AG09309 (cell line): ENCODE measurements at regions not wholly inside any gene's neighbourhood (a gene's known extent, or its start where the extent isn't known, plus 50 kb on each side); places are given as distances from the start of the nearest gene placed in this dataset.
A peak's percentile ranks its signal among the peaks of the same experiment; 100 is the strongest.

Source experiments
- DNase-seq: peaks from one replicate; pipeline ENCODE4 v3.0.0-alpha.2; 2010; ENCODE audit warnings: low read depth
- H3K4me3 ChIP-seq: 2 replicates; pipeline ENCODE4 v1.5.1; 2011; ENCODE audit warnings: mild to moderate bottlenecking, low read depth, low read length, moderate library complexity; ENCODE audit not compliant: control insufficient read depth
- CTCF ChIP-seq: IDR thresholded peaks from 2 replicates; pipeline ENCODE4 v1.5.1; 2011; ENCODE audit warnings: mild to moderate bottlenecking, low read depth, low read length, inconsistent platforms; ENCODE audit not compliant: insufficient read depth, control insufficient read depth; ENCODE audit errors: missing control alignments

- no peak overlapping the region for H3K4me3 ChIP-seq
- TF ChIP-seq CTCF = no peak
- no peak for DNase-seq
Observed at GRCh38 chr14:80427101-80427500, 215.8 kb upstream of the DIO2 start.

GRCh38 chr14:80426683-80427082, 215.4 kb upstream of the DIO2 start:
- DNase-seq = no peak
- TF ChIP-seq CTCF = no peak
- H3K4me3 ChIP-seq = no peak overlapping the region

GRCh38 chr14:80425686-80426085, 214.4 kb upstream of the DIO2 start:
- H3K4me3 ChIP-seq = no peak overlapping the region
- no peak for TF ChIP-seq CTCF
- DNase-seq = peak; percentile 87

- DNase-seq = no peak
- no peak for TF ChIP-seq CTCF
Observed at GRCh38 chr14:80419769-80420168, 208.5 kb upstream of the DIO2 start.

GRCh38 chr14:80419345-80419744, 208.0 kb upstream of the DIO2 start:
- DNase-seq = no peak
- no peak overlapping the region for H3K4me3 ChIP-seq
- no peak for TF ChIP-seq CTCF

More at GRCh38 chr14:80419769-80420168, 208.5 kb upstream of the DIO2 start:
- H3K4me3 ChIP-seq = no peak overlapping the region

- H3K4me3 ChIP-seq = no peak overlapping the region
- no peak for DNase-seq
- TF ChIP-seq CTCF = no peak
Observed at GRCh38 chr14:80415636-80416035, 204.3 kb upstream of the DIO2 start.

- no peak for DNase-seq
- no peak for TF ChIP-seq CTCF
- no peak overlapping the region for H3K4me3 ChIP-seq
Observed at GRCh38 chr14:80414080-80414479, 202.8 kb upstream of the DIO2 start.
